Upper lobe of left lung (tissue), 6 donors: ENCODE measurements at regions not wholly inside any gene's neighbourhood (a gene's known extent, or its start where the extent isn't known, plus 50 kb on each side); places are given as distances from the start of the nearest gene placed in this dataset.

Experiments
- ATAC-seq, 2 donors: fragments of 200-7000 bp; cut with Tn5 transposase; one replicate each; pipeline ENCODE4 v1.9.1; 2022; ENCODE audit warnings: mild to moderate bottlenecking in 2 of 2, moderate library complexity in 2 of 2; ENCODE audit not compliant: low FRiP score in 2 of 2
- DNase-seq, 2 donors: peaks; one replicate each; pipeline ENCODE4 v3.0.0-alpha.2; 2019 to 2020
- H3K27ac ChIP-seq, 4 donors: fragments of 200-600 bp; sonication (generic); one replicate each; pipeline ENCODE4 v1.5.1; 2016 to 2019
- H3K27me3 ChIP-seq, 4 donors: fragments of 200-600 bp; sonication (generic); one replicate each; pipeline ENCODE4 v1.5.1; 2017 to 2019
- H3K36me3 ChIP-seq, 4 donors: fragments of 200-600 bp; sonication (generic); one replicate each; pipeline ENCODE4 v1.5.1; 2016 to 2019
- H3K4me1 ChIP-seq, 4 donors: fragments of 200-600 bp; sonication (generic); one replicate each; pipeline ENCODE4 v1.5.1; 2018 to 2019
- H3K4me3 ChIP-seq, 4 donors: fragments of 200-600 bp; sonication (generic); one replicate each; pipeline ENCODE4 v1.5.1; 2017 to 2019; ENCODE audit warnings: mild to moderate bottlenecking in 2 of 4, moderate library complexity in 1 of 4
- H3K9me3 ChIP-seq, 4 donors: fragments of 200-600 bp; sonication (generic); one replicate each; pipeline ENCODE4 v1.5.1; 2018 to 2019
- EP300 ChIP-seq, 4 donors: sonication (generic); formaldehyde crosslinking; IDR thresholded peaks; one replicate each; pipeline ENCODE4 v1.5.1; 2017; ENCODE audit warnings: antibody characterized with exemption in 4 of 4, control low read depth in 2 of 4
- POLR2A ChIP-seq, 4 donors: fragments of 450-650 bp; IDR thresholded peaks; one replicate each; pipeline ENCODE4 v1.5.1; 2016 to 2017; ENCODE audit warnings: antibody characterized with exemption in 4 of 4, mild to moderate bottlenecking in 2 of 4
- POLR2AphosphoS5 ChIP-seq, 2 donors: sonication (generic); formaldehyde crosslinking; IDR thresholded peaks; one replicate each; pipeline ENCODE4 v1.5.1; 2017; ENCODE audit warnings: antibody characterized with exemption in 2 of 2
- WGBS, 2 donors: methylation state at CpG; one replicate each; pipeline ENCODE4 v1.1.5; 2017 to 2018; 5-methylcytosine and 5-hydroxymethylcytosine counted together
- TF ChIP-seq, protein P1 (sequence below), 6 experiments: fragments of 450-650 bp in 4 of 6; fragments of 200-600 bp in 2 of 6; sonication (generic) in 2 of 6; IDR thresholded peaks; one replicate each; pipeline ENCODE4 v1.5.1; 2016 to 2019; ENCODE audit warnings: antibody characterized with exemption in 6 of 6
- donor health status: DM: no; HTN: no; CAD: no; lungs with moderate emphysema.
- donor health status: DM: no; HTN: yes; CAD: no; lungs with severe emphysema.

DNA sequence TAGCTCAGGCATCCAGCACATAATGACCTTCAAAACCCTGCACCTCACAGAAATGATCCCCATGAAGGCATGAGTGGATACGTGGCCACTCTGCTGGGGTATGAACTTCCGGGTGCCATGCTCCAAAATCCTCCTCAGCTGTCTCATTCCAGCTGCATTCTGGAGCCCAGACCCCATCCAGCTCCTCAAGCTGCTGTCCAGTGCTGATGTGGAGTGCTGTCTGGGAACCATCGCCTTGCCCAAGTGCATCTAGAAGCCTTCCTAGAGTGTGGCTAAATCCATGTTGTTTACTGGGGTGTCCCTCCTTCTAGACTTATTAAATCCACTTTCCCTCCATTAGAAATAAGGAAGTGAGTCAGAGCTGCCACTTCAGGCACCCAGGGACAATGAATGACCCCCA is 130.8 kb upstream of the PTPRT start:
- H3K27me3 ChIP-seq: no peaks in the 10 kb centered on the region
- no peak for DNase-seq
- 74 to 75% methylated on average over 3 of the region's 3 CpGs for WGBS, 2 donors
- no peaks in the 10 kb centered on the region for H3K36me3 ChIP-seq
- no peaks in the 10 kb centered on the region for H3K4me1 ChIP-seq
- ATAC-seq: no peak
- no peaks in the 10 kb centered on the region for H3K9me3 ChIP-seq
- TF ChIP-seq POLR2AphosphoS5 (IDR thresholded peaks at IDR 0.05) (no peak), POLR2A (IDR thresholded peaks at IDR 0.05) (no peak), EP300 (IDR thresholded peaks at IDR 0.05) (no peak)
- TF ChIP-seq, protein P1, sequence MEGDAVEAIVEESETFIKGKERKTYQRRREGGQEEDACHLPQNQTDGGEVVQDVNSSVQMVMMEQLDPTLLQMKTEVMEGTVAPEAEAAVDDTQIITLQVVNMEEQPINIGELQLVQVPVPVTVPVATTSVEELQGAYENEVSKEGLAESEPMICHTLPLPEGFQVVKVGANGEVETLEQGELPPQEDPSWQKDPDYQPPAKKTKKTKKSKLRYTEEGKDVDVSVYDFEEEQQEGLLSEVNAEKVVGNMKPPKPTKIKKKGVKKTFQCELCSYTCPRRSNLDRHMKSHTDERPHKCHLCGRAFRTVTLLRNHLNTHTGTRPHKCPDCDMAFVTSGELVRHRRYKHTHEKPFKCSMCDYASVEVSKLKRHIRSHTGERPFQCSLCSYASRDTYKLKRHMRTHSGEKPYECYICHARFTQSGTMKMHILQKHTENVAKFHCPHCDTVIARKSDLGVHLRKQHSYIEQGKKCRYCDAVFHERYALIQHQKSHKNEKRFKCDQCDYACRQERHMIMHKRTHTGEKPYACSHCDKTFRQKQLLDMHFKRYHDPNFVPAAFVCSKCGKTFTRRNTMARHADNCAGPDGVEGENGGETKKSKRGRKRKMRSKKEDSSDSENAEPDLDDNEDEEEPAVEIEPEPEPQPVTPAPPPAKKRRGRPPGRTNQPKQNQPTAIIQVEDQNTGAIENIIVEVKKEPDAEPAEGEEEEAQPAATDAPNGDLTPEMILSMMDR (IDR thresholded peaks at IDR 0.05): no peak
- no peak overlapping the region for H3K27ac ChIP-seq
- H3K4me3 ChIP-seq: no peak overlapping the region

DNA sequence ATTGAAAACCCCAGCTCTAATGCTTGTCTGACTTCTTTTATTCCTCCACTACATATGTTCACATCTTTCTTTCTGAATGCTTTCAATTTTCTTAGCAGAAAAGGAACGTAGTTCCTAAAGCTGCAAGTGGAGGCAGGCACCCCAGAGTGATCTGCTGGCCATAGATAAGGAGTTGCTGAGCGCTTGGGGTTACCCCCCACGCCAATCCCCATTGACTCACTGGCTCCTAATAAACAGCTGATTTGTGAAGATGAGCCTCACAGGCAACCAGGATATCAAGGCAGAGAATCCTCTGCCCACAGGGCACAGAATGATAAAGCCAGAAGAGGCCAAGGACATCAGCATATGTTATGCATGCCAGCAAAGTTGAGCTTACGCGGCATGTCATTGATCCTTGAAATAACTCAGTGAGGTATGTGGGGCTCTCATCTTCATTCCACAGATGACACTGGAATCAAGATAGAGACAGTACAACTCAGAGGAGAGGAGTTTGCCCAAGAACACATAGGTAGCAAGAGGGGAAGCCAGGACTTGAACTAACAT is 129.1 kb upstream of the PTPRT start:
- H3K27ac ChIP-seq: no peak overlapping the region
- no peaks in the 10 kb centered on the region for H3K36me3 ChIP-seq
- no peak for DNase-seq
- 61 to 63% methylated on average over 5 of the region's 5 CpGs for WGBS, 2 donors
- no peaks in the 10 kb centered on the region for H3K27me3 ChIP-seq
- no peaks in the 10 kb centered on the region for H3K4me1 ChIP-seq
- TF ChIP-seq, protein P1 (IDR thresholded peaks at IDR 0.05): no peak
- TF ChIP-seq POLR2A (IDR thresholded peaks at IDR 0.05) (no peak), EP300 (IDR thresholded peaks at IDR 0.05) (no peak), POLR2AphosphoS5 (IDR thresholded peaks at IDR 0.05) (no peak)
- no peak for ATAC-seq
- no peaks in the 10 kb centered on the region for H3K9me3 ChIP-seq
- H3K4me3 ChIP-seq: no peak overlapping the region

DNA sequence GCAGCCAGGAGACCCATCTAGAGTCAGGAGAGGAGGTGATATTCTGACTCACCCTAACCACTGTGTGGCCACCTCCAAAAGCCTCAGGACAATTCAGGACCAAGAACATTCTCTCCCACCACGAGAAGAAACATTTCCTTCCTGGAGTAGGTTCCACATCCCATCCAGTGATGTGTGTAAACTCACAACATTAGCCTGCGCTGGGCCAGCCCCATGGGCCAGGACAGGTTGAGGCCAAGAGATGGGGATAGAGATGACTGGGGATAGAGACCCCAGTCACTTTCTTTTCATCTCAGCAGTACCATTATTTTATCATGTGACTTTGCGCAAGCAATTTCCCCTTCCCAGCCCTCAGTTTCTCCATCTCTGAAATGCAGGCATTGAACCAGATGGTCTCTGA is 126.6 kb upstream of the PTPRT start:
- H3K27me3 ChIP-seq: no peaks in the 10 kb centered on the region
- no peaks in the 10 kb centered on the region for H3K36me3 ChIP-seq
- no peaks in the 10 kb centered on the region for H3K9me3 ChIP-seq
- H3K27ac ChIP-seq: no peak overlapping the region
- no peak overlapping the region for H3K4me3 ChIP-seq
- WGBS, 2 donors: 72 to 82% methylated on average over 3 of the region's 3 CpGs
- TF ChIP-seq POLR2AphosphoS5 (IDR thresholded peaks at IDR 0.05) (no peak), POLR2A (IDR thresholded peaks at IDR 0.05) (no peak), EP300 (IDR thresholded peaks at IDR 0.05) (no peak)
- TF ChIP-seq, protein P1 (IDR thresholded peaks at IDR 0.05): no peak
- no peak for ATAC-seq
- no peak for DNase-seq
- no peaks in the 10 kb centered on the region for H3K4me1 ChIP-seq

DNA sequence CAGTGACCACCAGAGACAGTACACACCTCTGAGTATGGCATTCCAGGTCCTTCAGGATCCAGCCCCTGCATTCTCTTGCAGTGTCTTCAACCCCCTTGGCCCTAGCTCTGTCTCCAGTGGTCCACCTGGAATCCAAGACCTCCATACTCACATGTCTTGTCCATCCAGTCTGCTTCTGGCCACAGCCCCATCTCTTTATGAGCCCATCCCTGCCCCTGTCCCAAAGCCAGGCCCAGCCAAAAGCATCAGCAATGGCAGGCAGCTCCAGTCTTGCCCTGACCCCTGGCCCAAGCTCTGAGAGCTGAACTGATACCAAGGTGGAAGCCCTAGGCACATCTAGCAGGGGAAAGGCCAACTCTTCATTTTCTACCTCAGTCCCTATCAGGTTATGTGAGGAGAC is 119.6 kb upstream of the PTPRT start:
- Histone ChIP-seq H3K27me3 (no peaks in the 10 kb centered on the region), H3K27ac (no peak overlapping the region), H3K36me3 (no peaks in the 10 kb centered on the region), H3K4me3 (no peak overlapping the region), H3K4me1 (no peaks in the 10 kb centered on the region), H3K9me3 (peaks cover 0 to 4% (median 0%) of the 10 kb centered on the region in 4 donors)
- no peak for DNase-seq
- TF ChIP-seq, protein P1 (IDR thresholded peaks at IDR 0.05): no peak
- TF ChIP-seq POLR2A (IDR thresholded peaks at IDR 0.05) (no peak), EP300 (IDR thresholded peaks at IDR 0.05) (no peak), POLR2AphosphoS5 (IDR thresholded peaks at IDR 0.05) (no peak)
- ATAC-seq: no peak

DNA sequence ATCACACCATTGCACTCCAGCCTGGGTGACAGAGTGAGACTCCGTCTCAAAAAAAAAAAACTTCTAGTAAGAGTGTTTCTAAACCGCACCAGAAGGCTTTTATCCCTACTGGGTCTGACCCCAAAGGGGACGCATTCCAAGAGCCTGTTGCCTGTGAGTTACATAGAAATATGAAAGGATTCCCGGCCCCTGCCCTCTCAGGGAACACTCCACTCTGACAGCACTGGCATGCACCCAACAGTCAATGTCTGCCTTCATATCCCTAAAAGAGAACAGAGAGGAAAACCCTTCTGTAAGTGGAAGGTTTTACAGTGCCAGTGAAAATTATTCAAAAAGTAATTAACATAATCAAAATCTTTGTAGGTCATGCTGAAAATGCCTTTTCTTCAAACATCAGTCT is 117.1 kb upstream of the PTPRT start:
- H3K27me3 ChIP-seq: no peaks in the 10 kb centered on the region
- no peak overlapping the region for H3K4me3 ChIP-seq
- no peak overlapping the region for H3K27ac ChIP-seq
- no peaks in the 10 kb centered on the region for H3K36me3 ChIP-seq
- ATAC-seq (no peak), DNase-seq (no peak)
- no peaks in the 10 kb centered on the region for H3K4me1 ChIP-seq
- 30 to 66% methylated on average over 4 of the region's 4 CpGs for WGBS, 2 donors
- H3K9me3 ChIP-seq: peaks cover 0 to 4% (median 0%) of the 10 kb centered on the region in 4 donors
- TF ChIP-seq, protein P1 (IDR thresholded peaks at IDR 0.05): no peak
- TF ChIP-seq POLR2A (IDR thresholded peaks at IDR 0.05): no peak
- no peak for TF ChIP-seq POLR2AphosphoS5 (IDR thresholded peaks at IDR 0.05)
- no peak for TF ChIP-seq EP300 (IDR thresholded peaks at IDR 0.05)
